ENCODE measurements at regions not wholly inside any gene's neighbourhood (a gene's known extent, or its start where the extent isn't known, plus 50 kb on each side); places are given as distances from the start of the nearest gene placed in this dataset.
A peak's percentile ranks its signal among the peaks of the same experiment; 100 is the strongest.

GRCh38 chr19:31900991-31901390 lies 444.4 kb upstream of the ZNF507 start:
- no peak for DNase-seq

GRCh38 chr19:31902821-31903220 lies 442.6 kb upstream of the ZNF507 start:
- DNase-seq, result no peak

GRCh38 chr19:31903979-31904378 lies 441.4 kb upstream of the ZNF507 start:
- no peak for DNase-seq

GRCh38 chr19:31906111-31906871 lies 439.1 kb upstream of the ZNF507 start:
- DNase-seq, result no peak

GRCh38 chr19:31907661-31908060 lies 437.7 kb upstream of the ZNF507 start:
- DNase-seq, result no peak

- DNase-seq, result no peak
Measured at GRCh38 chr19:31908080-31908479, 437.3 kb upstream of the ZNF507 start.

- DNase-seq, result no peak
Measured at GRCh38 chr19:31908496-31909225, 436.7 kb upstream of the ZNF507 start.

- no peak for DNase-seq
Measured at GRCh38 chr19:31910224-31910623, 435.2 kb upstream of the ZNF507 start.

- no peak for DNase-seq
Measured at GRCh38 chr19:31911577-31911976, 433.8 kb upstream of the ZNF507 start.

GRCh38 chr19:31913103-31913661 lies 432.2 kb upstream of the ZNF507 start:
- no peak for DNase-seq

GRCh38 chr19:31930401-31930800 lies 415.0 kb upstream of the ZNF507 start:
- no peak for DNase-seq

- DNase-seq, result no peak
Measured at GRCh38 chr19:31937983-31938382, 407.4 kb upstream of the ZNF507 start.

- DNase-seq, result no peak
Measured at GRCh38 chr19:31938675-31939074, 406.7 kb upstream of the ZNF507 start.

- DNase-seq, result no peak
Measured at GRCh38 chr19:31940396-31940795, 405.0 kb upstream of the ZNF507 start.

- peak; percentile 78 for DNase-seq
Measured at GRCh38 chr19:31943191-31943661, 402.2 kb upstream of the ZNF507 start.

GRCh38 chr19:31943778-31944177 lies 401.6 kb upstream of the ZNF507 start:
- DNase-seq, result no peak

- DNase-seq, result no peak
Measured at GRCh38 chr19:31944326-31944725, 401.1 kb upstream of the ZNF507 start.

GRCh38 chr19:31946491-31946890 lies 398.9 kb upstream of the ZNF507 start:
- no peak for DNase-seq

GRCh38 chr19:31947436-31948115 lies 397.8 kb upstream of the ZNF507 start:
- no peak for DNase-seq

- no peak for DNase-seq
Measured at GRCh38 chr19:31952693-31953092, 392.7 kb upstream of the ZNF507 start.

- no peak for DNase-seq
Measured at GRCh38 chr19:31955061-31955460, 390.3 kb upstream of the ZNF507 start.

- DNase-seq, result no peak
Measured at GRCh38 chr19:31955884-31956283, 389.5 kb upstream of the ZNF507 start.

- no peak for DNase-seq
Measured at GRCh38 chr19:31956771-31957392, 388.5 kb upstream of the ZNF507 start.

All from retina (tissue), 1 donor.